ENCODE measurements at regions not wholly inside any gene's neighbourhood (a gene's known extent, or its start where the extent isn't known, plus 50 kb on each side); places are given as distances from the start of the nearest gene placed in this dataset.

DNA sequence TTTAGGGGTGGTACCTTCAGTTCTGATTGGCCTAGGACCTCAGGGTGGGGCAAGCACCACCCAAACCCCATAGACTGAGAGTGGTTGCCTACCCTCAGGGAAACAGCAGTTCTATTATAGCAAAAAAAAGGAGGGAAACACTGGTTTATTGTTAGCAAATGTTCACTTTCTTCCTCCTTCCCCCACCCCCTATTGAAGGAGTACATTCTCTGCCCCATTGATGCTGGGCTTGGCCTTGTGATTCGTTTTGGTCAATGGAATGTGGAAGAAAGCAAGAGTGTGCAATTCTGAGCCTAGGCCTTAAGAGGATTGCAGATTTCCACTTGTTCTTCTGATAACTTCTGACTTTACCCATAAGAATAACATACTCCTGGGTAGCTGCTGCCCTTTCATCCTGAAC lies 255.8 kb downstream of the NFATC2 start:
- TF ChIP-seq, protein P1, sequence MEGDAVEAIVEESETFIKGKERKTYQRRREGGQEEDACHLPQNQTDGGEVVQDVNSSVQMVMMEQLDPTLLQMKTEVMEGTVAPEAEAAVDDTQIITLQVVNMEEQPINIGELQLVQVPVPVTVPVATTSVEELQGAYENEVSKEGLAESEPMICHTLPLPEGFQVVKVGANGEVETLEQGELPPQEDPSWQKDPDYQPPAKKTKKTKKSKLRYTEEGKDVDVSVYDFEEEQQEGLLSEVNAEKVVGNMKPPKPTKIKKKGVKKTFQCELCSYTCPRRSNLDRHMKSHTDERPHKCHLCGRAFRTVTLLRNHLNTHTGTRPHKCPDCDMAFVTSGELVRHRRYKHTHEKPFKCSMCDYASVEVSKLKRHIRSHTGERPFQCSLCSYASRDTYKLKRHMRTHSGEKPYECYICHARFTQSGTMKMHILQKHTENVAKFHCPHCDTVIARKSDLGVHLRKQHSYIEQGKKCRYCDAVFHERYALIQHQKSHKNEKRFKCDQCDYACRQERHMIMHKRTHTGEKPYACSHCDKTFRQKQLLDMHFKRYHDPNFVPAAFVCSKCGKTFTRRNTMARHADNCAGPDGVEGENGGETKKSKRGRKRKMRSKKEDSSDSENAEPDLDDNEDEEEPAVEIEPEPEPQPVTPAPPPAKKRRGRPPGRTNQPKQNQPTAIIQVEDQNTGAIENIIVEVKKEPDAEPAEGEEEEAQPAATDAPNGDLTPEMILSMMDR (conservative IDR thresholded peaks at IDR 0.05; ENCODE audit: low read depth, low read length) = no peak
- TF ChIP-seq EZH2 (IDR thresholded peaks at IDR 0.05; ENCODE audit: low read length, unreplicated experiment) = no peak
- TF ChIP-seq EZH2phosphoT487 (IDR thresholded peaks at IDR 0.05; ENCODE audit: borderline replicate concordance, low read length) = no peak

Data from PC-3 (cell line).